SK-N-MC (cell line): ENCODE measurements at regions not wholly inside any gene's neighbourhood (a gene's known extent, or its start where the extent isn't known, plus 50 kb on each side); places are given as distances from the start of the nearest gene placed in this dataset.

Experiments used
- EZH2 ChIP-seq: fragments of 200-600 bp; sonication (generic); IDR thresholded peaks from one replicate; pipeline ENCODE4 v1.6.1; 2017; ENCODE audit warnings: antibody characterized with exemption
- FOXP2 ChIP-seq: optimal IDR thresholded peaks from 2 replicates; pipeline ENCODE3; 2011; ENCODE audit warnings: mild to moderate bottlenecking, moderate library complexity; ENCODE audit not compliant: insufficient read depth; ENCODE audit errors: extremely low read length, control extremely low read depth
- POLR2AphosphoS5 ChIP-seq: IDR thresholded peaks from 2 replicates; pipeline ENCODE4 v1.6.1; 2012; ENCODE audit warnings: mild to moderate bottlenecking, low read depth, low read length, borderline replicate concordance

DNA sequence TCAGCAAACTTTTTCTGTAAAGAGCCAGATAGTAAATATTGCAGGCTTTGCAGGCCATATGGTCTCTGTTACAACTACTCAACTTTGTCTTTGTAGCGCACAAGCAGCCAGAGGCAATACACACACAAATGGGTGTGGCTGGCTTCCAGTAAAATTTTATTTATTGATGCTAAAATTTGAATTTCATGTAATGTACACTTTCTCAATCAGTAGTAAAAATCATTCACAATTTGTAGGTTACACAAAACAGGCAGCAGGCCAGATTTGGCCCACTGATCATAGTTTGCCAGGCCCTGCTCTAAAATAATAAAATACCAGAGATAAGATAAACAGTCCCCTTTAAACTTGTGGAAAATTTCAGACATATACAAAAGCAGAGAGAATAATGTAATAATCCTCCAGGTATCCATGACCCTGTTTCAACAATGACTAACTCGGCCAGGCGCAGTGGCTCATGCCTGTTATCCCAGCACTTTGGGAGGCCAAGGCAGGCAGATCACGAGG, 330.3 kb downstream of the SHQ1 start:
- TF ChIP-seq EZH2: no peak
- TF ChIP-seq POLR2AphosphoS5: no peak
- TF ChIP-seq FOXP2: no peak
